HEK293T (cell line): ENCODE measurements at regions not wholly inside any gene's neighbourhood (a gene's known extent, or its start where the extent isn't known, plus 50 kb on each side); places are given as distances from the start of the nearest gene placed in this dataset.

Experiments
- FOXA1 ChIP-seq: fragments of 450-650 bp; IDR thresholded peaks from 2 replicates; pipeline ENCODE4 v1.6.1; 2016; ENCODE audit warnings: mild to moderate bottlenecking
- NFRKB ChIP-seq: fragments of 450-650 bp; IDR thresholded peaks from 2 replicates; pipeline ENCODE4 v1.6.1; 2016; ENCODE audit warnings: mild to moderate bottlenecking, moderate library complexity
- SUZ12 ChIP-seq: fragments of 450-650 bp; IDR thresholded peaks from 2 replicates; pipeline ENCODE4 v1.6.1; 2016; ENCODE audit warnings: mild to moderate bottlenecking
- TARDBP ChIP-seq: fragments of 450-650 bp; IDR thresholded peaks from 2 replicates; pipeline ENCODE4 v1.6.1; 2016

DNA sequence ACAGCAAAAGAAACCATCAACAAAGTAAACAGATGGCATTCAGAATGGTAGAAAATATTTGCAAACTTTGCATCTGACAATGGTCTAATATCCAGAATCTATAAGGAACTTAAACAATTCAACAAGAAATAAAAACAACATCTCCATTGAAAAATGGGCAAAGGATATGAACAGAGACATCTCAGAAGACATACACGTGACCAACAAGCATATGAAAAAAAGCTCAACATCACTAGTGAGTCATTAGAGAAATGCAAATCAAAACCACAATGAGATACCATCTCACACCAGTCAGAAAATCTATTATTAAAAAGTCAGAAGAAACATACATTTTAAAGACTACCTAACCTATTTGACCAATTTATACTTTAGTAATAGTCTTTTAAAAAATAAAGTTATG is 571.3 kb upstream of the NRG3 start:
- TF ChIP-seq SUZ12, result no peak
- TF ChIP-seq TARDBP, result no peak
- no peak for TF ChIP-seq FOXA1
- TF ChIP-seq NFRKB, result no peak
